Left ventricle myocardium inferior (tissue), 1 donor: ENCODE measurements at regions not wholly inside any gene's neighbourhood (a gene's known extent, or its start where the extent isn't known, plus 50 kb on each side); places are given as distances from the start of the nearest gene placed in this dataset.

Experiments
- DNase-seq: peaks from one replicate; pipeline ENCODE4 v3.0.0-alpha.2; 2020
- H3K27ac ChIP-seq: fragments of 200-600 bp; replicated peaks from 2 replicates; pipeline ENCODE4 v1.8.0; 2021
- H3K27me3 ChIP-seq: fragments of 200-600 bp; 2 replicates; pipeline ENCODE4 v1.8.0; 2021; ENCODE audit warnings: low read depth
- H3K36me3 ChIP-seq: fragments of 200-600 bp; 2 replicates; pipeline ENCODE4 v1.8.0; 2021
- H3K4me1 ChIP-seq: fragments of 200-600 bp; 2 replicates; pipeline ENCODE4 v1.8.0; 2021
- H3K4me3 ChIP-seq: fragments of 200-600 bp; 2 replicates; pipeline ENCODE4 v1.8.0; 2021; ENCODE audit warnings: mild to moderate bottlenecking, moderate library complexity
- H3K9me3 ChIP-seq: fragments of 200-600 bp; replicated peaks from 2 replicates; pipeline ENCODE4 v1.8.0; 2021
- intact Hi-C: fragments of 100-400 bp; cut with micrococcal nuclease; formaldehyde crosslinking; loops from one replicate; pipeline ENCODE4 v1.11.0; 2022
- TF ChIP-seq, protein P1 (sequence below): fragments of 200-600 bp; IDR thresholded peaks from 2 replicates; pipeline ENCODE4 v1.8.0; 2021; ENCODE audit warnings: antibody characterized with exemption, mild to moderate bottlenecking, borderline replicate concordance
- donor health status: DM: no; HTN: yes; CAD: no; lungs with severe emphysema.

DNA sequence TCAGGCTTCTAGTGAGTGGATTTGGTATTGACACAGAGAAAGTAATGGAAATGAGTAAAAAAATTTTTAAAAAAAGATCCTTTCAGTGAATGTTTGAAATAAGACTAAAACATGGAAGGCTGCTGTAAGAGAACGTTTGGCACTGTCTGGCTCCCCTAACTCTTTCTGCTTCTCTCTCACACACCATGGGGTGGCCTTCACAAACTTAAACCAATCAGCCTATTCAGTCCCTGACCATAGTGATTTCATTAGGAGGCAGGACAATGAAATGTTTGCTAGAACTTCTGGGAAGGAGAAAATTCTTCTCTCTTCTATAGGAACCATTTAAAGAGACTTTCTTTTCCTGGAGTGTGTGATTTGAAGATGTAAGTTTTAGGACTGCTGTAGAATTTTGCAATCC lies 84.2 kb upstream of the GRIN2B start:
- DNase-seq, result no peak
- intact Hi-C loops, result no loop called here
- H3K4me3 ChIP-seq, result no peak overlapping the region
- no peaks in the 10 kb centered on the region for H3K27me3 ChIP-seq
- H3K27ac ChIP-seq, result no peak overlapping the region
- no peaks in the 10 kb centered on the region for H3K36me3 ChIP-seq
- no peaks in the 10 kb centered on the region for H3K4me1 ChIP-seq
- TF ChIP-seq, protein P1, sequence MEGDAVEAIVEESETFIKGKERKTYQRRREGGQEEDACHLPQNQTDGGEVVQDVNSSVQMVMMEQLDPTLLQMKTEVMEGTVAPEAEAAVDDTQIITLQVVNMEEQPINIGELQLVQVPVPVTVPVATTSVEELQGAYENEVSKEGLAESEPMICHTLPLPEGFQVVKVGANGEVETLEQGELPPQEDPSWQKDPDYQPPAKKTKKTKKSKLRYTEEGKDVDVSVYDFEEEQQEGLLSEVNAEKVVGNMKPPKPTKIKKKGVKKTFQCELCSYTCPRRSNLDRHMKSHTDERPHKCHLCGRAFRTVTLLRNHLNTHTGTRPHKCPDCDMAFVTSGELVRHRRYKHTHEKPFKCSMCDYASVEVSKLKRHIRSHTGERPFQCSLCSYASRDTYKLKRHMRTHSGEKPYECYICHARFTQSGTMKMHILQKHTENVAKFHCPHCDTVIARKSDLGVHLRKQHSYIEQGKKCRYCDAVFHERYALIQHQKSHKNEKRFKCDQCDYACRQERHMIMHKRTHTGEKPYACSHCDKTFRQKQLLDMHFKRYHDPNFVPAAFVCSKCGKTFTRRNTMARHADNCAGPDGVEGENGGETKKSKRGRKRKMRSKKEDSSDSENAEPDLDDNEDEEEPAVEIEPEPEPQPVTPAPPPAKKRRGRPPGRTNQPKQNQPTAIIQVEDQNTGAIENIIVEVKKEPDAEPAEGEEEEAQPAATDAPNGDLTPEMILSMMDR, result no peak
- H3K9me3 ChIP-seq, result peaks cover 6% of the 10 kb centered on the region

DNA sequence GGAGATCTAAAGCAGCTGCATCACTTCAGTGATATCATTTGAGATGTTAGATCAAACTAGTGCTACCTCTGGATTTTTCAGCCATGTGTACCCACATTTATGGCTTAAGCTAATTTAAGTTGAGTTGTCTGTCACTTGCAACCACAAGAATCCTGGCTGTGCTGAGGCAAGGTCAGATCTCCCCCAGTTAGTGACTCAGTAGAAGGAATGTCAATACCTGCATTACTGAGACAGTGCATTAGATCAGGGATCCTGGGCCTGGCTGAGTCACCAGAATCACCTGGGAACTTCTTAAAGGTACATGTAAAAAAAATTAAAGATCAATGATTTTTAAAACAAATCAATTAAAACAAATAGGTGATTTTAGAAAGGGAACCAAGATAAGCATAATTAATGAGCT lies 84.6 kb upstream of the GRIN2B start:
- Histone ChIP-seq H3K4me3 (no peak overlapping the region), H3K4me1 (no peaks in the 10 kb centered on the region), H3K27ac (no peak overlapping the region), H3K9me3 (peaks cover 6% of the 10 kb centered on the region), H3K27me3 (no peaks in the 10 kb centered on the region), H3K36me3 (no peaks in the 10 kb centered on the region)
- DNase-seq, result no peak
- TF ChIP-seq, protein P1, result no peak
- intact Hi-C loops, result no loop called here

DNA sequence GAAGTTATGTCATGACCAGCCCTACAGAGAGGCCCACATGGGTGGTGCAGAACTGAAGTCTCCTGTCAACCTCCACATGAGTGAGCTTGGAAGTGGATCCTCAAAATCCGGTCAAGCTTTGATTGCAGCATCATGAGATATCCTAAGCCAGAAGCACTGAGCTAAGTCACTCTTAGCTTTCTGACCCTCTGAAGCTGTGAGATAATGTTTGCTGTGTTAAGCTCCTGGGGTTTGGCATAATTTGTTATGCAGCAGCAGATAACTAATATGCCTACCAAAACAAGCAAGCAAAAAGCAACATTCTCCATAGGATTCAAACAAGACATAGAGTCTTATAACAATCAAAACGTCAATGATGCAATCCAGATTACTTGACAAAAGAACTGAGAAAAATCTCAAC lies 87.6 kb upstream of the GRIN2B start:
- DNase-seq, result no peak
- Histone ChIP-seq H3K9me3 (peaks cover 6% of the 10 kb centered on the region), H3K36me3 (no peaks in the 10 kb centered on the region), H3K4me3 (no peak overlapping the region), H3K4me1 (no peaks in the 10 kb centered on the region), H3K27ac (no peak overlapping the region), H3K27me3 (no peaks in the 10 kb centered on the region)
- TF ChIP-seq, protein P1, result no peak
- intact Hi-C loops, result no loop called here

DNA sequence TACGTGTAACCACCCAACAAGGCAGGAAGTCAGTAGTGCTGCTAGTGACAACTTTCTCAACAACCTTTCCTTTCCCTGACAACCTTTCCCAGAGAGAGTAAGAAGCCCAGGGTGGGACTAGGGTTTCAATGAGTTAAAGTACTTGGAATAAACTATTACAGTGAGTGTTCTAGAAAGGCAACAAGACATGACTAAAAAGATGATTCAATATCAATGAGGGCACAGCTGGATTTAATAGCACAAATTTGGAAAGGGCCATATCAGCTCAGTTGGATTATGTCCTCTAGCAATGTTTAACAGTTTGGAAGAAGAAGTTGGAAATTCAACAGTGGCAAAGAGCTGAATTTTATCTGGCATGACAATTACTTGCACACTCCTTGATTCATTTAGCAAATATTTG lies 90.4 kb upstream of the GRIN2B start:
- TF ChIP-seq, protein P1, result no peak
- Histone ChIP-seq H3K9me3 (peaks cover 21% of the 10 kb centered on the region), H3K4me1 (no peaks in the 10 kb centered on the region), H3K27ac (no peak overlapping the region), H3K27me3 (no peaks in the 10 kb centered on the region), H3K36me3 (no peaks in the 10 kb centered on the region), H3K4me3 (no peak overlapping the region)
- intact Hi-C loops, result no loop called here
- DNase-seq, result no peak

DNA sequence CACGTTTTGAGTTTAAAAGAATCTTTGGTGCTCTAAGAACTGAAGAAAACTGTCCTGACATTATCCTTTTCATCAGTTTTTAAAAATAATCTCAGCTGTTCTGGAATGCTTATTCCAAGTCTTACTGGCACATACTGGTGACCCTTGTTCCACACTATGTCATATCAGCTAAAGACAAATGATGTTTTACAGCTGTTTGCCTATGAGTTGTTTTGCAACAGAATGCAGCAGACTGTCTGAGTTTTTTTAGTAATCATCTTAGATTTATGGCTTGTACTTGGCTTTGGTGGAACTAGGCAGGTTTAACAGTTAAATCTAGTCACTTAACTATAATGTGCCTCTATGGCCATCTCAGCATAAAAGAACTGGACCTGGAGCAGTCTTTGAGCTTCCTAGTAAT lies 91.6 kb upstream of the GRIN2B start:
- TF ChIP-seq, protein P1, result no peak
- DNase-seq, result no peak
- Histone ChIP-seq H3K9me3 (peaks cover 26% of the 10 kb centered on the region), H3K4me1 (no peaks in the 10 kb centered on the region), H3K4me3 (no peak overlapping the region), H3K36me3 (no peaks in the 10 kb centered on the region), H3K27ac (no peak overlapping the region), H3K27me3 (no peaks in the 10 kb centered on the region)
- intact Hi-C loops, result no loop called here
